GM12874 (cell line): ENCODE measurements at regions not wholly inside any gene's neighbourhood (a gene's known extent, or its start where the extent isn't known, plus 50 kb on each side); places are given as distances from the start of the nearest gene placed in this dataset.

ENCODE experiments used
- TF ChIP-seq, protein P1 (sequence below): IDR thresholded peaks from 2 replicates; pipeline ENCODE4 v1.5.1; 2011; ENCODE audit warnings: low read depth, mild to moderate bottlenecking, control low read depth, low read length, moderate library complexity; ENCODE audit not compliant: insufficient read depth

DNA sequence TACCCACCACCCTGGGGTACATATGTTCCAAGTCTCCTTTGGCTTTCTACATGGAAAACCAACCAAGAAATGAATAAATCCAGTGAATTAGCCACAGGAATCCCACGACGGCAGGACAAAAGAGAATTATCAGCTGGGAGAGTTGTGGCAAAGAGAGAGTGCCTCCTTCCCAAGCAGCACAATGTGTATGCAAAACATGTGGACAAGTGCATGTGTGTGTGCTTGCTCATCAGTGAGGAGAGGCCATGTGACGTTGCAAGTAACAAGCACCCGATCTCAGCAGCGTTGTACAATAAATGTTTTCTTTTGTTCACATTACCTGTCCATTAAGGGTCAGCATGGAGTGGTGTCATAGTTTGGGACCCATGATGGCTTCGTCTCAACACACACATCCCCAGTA is 50.0 kb upstream of the EMX2 start:
- TF ChIP-seq, protein P1, sequence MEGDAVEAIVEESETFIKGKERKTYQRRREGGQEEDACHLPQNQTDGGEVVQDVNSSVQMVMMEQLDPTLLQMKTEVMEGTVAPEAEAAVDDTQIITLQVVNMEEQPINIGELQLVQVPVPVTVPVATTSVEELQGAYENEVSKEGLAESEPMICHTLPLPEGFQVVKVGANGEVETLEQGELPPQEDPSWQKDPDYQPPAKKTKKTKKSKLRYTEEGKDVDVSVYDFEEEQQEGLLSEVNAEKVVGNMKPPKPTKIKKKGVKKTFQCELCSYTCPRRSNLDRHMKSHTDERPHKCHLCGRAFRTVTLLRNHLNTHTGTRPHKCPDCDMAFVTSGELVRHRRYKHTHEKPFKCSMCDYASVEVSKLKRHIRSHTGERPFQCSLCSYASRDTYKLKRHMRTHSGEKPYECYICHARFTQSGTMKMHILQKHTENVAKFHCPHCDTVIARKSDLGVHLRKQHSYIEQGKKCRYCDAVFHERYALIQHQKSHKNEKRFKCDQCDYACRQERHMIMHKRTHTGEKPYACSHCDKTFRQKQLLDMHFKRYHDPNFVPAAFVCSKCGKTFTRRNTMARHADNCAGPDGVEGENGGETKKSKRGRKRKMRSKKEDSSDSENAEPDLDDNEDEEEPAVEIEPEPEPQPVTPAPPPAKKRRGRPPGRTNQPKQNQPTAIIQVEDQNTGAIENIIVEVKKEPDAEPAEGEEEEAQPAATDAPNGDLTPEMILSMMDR, result no peak

- TF ChIP-seq, protein P1, result no peak
These were observed 54.5 kb upstream of the EMX2 start for GRCh38 chr10:117488004-117488403.

- TF ChIP-seq, protein P1, result no peak
These were observed 55.9 kb upstream of the EMX2 start for GRCh38 chr10:117486606-117487005.

DNA sequence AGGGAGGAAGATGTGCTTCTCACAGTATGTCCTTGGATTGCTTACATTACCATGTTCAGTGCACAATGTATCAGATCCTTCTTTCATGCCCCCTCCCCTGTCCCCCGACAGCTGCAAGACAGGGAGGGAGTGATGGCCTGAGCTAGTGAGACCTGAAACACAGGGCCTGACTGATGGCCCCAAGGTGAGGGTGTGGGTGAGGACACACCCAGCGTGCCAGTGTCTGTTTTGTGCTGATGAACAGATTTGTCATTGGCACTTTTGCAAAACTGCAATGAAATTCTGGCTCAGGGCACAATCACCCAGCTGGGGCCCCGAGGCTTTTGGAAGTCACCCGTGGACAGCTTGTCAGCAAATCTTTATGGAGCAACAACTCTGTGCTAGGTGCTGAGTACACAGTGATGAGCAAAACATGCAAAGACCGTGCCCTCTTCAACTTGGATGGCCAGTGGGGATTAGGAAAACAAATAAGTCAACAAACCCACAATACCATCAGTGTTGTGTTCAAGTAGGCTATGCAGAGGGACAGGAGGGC is 59.4 kb upstream of the EMX2 start:
- TF ChIP-seq, protein P1, result no peak

GRCh38 chr10:117480097-117480496 is 62.4 kb upstream of the EMX2 start:
- TF ChIP-seq, protein P1, result no peak

DNA sequence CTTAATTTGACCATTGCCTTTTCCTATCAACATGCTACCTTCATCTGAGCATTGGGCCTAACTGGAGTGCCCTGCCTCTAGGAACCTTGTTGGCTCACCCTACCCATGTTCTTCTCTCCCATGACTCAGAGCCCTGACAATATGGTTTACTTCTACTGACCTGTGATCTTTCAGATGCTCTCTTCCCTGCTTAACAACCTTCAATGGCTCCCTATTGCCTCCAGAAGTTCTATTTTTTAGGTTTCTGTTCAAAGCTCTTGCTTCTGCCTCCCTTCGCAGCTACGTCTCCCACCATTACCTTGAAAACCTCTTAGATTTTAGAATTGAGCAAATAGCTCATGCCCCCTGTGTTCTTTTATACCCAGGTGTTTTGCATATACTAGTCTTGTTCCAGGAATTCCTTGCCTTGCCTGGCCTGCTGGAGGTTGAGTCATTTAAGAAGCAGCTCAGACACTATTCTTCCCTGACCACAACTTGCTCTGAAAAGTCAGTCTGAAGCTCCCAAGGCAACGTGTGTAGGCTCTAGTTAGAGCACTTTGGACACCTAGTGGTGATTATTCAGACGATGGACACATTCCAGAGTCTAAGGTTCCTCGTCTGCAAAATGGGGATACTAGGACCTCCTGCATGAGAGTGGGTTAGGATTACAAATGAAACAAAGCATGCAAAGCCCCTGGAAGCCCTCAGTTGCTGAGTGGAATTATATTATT is 64.4 kb upstream of the EMX2 start:
- TF ChIP-seq, protein P1, result no peak

DNA sequence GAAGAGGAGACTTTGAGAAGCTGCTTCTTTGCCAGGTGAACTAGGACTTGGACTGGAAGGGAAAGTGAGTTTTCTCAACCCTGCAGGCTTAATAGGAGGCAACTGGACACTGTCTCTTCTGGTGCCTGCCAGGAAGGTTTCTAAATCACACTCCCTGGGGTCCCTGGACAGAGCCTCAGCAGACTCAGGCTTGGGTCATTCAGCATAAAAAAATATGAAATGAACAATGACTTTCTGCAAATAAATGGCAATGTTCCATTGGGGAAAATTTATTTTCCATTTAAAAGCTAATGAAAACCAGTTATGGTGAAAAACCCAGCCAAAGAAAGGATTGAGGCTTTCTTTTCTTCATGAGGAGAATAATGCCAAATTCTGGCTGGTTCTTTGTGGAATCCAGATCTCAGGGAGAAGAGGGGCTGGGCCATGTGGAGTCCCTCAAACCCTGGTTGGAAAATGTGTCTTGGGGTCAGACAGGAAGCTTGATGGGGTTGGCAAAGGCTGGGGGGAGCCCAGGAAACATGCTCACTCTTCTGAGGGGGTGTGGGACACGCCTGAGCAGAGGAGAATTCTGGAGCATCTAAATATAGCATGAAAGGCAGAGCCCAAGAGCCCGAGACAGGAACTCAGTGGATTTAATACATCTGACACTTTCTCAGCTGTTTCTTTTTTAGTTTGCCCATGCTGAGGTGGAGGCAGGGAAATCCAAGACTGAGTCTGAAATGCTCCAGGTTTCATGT is 65.2 kb upstream of the EMX2 start:
- TF ChIP-seq, protein P1, result no peak
